GM23338 (cell line): ENCODE measurements at regions not wholly inside any gene's neighbourhood (a gene's known extent, or its start where the extent isn't known, plus 50 kb on each side); places are given as distances from the start of the nearest gene placed in this dataset.

Source experiments
- ATAC-seq: fragments of 200-7000 bp; cut with Tn5 transposase; 3 replicates; pipeline ENCODE4 v1.9.1; 2020
- DNase-seq: peaks from one replicate; pipeline ENCODE4 v3.0.0-alpha.2; 2015; ENCODE audit warnings: low spot score
- H2AFZ ChIP-seq: fragments of 200-600 bp; sonication (generic); 2 replicates; pipeline ENCODE4 v1.8.0; 2016; ENCODE audit warnings: antibody characterized with exemption, mild to moderate bottlenecking, moderate library complexity
- H3F3A ChIP-seq: fragments of 200-600 bp; sonication (generic); replicated peaks from 2 replicates; pipeline ENCODE4 v1.8.0; 2017; ENCODE audit warnings: antibody characterized with exemption, mixed run types, low read depth
- H3K27ac ChIP-seq: fragments of 200-600 bp; sonication (generic); 2 replicates; pipeline ENCODE4 v1.6.1; 2016; ENCODE audit warnings: low read depth
- H3K27me3 ChIP-seq: fragments of 200-600 bp; sonication (generic); 2 replicates; pipeline ENCODE4 v1.8.0; 2016; ENCODE audit warnings: mild to moderate bottlenecking, mixed run types, moderate library complexity; ENCODE audit not compliant: insufficient read depth
- H3K36me3 ChIP-seq: fragments of 200-600 bp; sonication (generic); 2 replicates; pipeline ENCODE4 v1.8.0; 2016; ENCODE audit warnings: mild to moderate bottlenecking; ENCODE audit not compliant: insufficient read depth
- H3K4me1 ChIP-seq: fragments of 200-600 bp; sonication (generic); 2 replicates; pipeline ENCODE4 v1.8.0; 2016; ENCODE audit warnings: mild to moderate bottlenecking, moderate library complexity; ENCODE audit not compliant: insufficient read depth
- H3K4me2 ChIP-seq: fragments of 200-600 bp; sonication (generic); 2 replicates; pipeline ENCODE4 v1.7.1; 2017; ENCODE audit warnings: mixed run types
- H3K4me3 ChIP-seq: fragments of 200-600 bp; sonication (generic); 2 replicates; pipeline ENCODE4 v1.6.1; 2016; ENCODE audit warnings: mixed run types
- H3K79me2 ChIP-seq: fragments of 200-600 bp; sonication (generic); replicated peaks from 2 replicates; pipeline ENCODE4 v1.8.0; 2017; ENCODE audit warnings: mild to moderate bottlenecking; ENCODE audit not compliant: insufficient read depth
- H3K9me2 ChIP-seq: fragments of 200-600 bp; sonication (generic); 2 replicates; pipeline ENCODE4 v1.8.0; 2017; ENCODE audit not compliant: insufficient read depth
- H4K20me1 ChIP-seq: fragments of 200-600 bp; sonication (generic); replicated peaks from 2 replicates; pipeline ENCODE4 v1.8.0; 2017; ENCODE audit warnings: mild to moderate bottlenecking; ENCODE audit not compliant: insufficient read depth
- H3K27ac Mint-ChIP-seq: 2 replicates; pipeline ENCODE4 v1.8.0; 2020; ENCODE audit warnings: inconsistent platforms, mild to moderate bottlenecking, moderate library complexity, mixed read lengths
- H3K27me3 Mint-ChIP-seq: 3 replicates; pipeline ENCODE4 v1.8.0; 2022; ENCODE audit warnings: low read depth, mild to moderate bottlenecking, moderate library complexity, mixed read lengths, inconsistent platforms; ENCODE audit not compliant: insufficient read depth, poor library complexity
- H3K36me3 Mint-ChIP-seq: 3 replicates; pipeline ENCODE4 v1.8.0; 2021; ENCODE audit warnings: low read depth, mild to moderate bottlenecking, inconsistent platforms, moderate library complexity, mixed read lengths
- H3K4me1 Mint-ChIP-seq: 3 replicates; pipeline ENCODE4 v1.8.0; 2020; ENCODE audit warnings: mild to moderate bottlenecking, inconsistent platforms, mixed read lengths
- H3K4me3 Mint-ChIP-seq: 3 replicates; pipeline ENCODE4 v1.8.0; 2021; ENCODE audit warnings: moderate library complexity, mild to moderate bottlenecking, inconsistent platforms, mixed read lengths
- H3K9me3 Mint-ChIP-seq: 3 replicates; pipeline ENCODE4 v1.8.0; 2020; ENCODE audit warnings: moderate library complexity, mild to moderate bottlenecking, inconsistent platforms, mixed read lengths
- CREB1 ChIP-seq: fragments of 250-450 bp; sonication (Bioruptor Pico); IDR thresholded peaks from 2 replicates; pipeline ENCODE4 v1.5.0; 2020; ENCODE audit warnings: low read depth, mild to moderate bottlenecking, moderate library complexity
- EZH2 ChIP-seq: fragments of 200-600 bp; sonication (generic); IDR thresholded peaks from one replicate; pipeline ENCODE4 v1.8.0; 2017; ENCODE audit warnings: antibody characterized with exemption, mild to moderate bottlenecking, low read depth; ENCODE audit not compliant: unreplicated experiment
- EZH2phosphoT487 ChIP-seq: fragments of 200-600 bp; sonication (generic); IDR thresholded peaks from one replicate; pipeline ENCODE4 v1.8.1; 2018; ENCODE audit warnings: antibody characterized with exemption; ENCODE audit not compliant: unreplicated experiment
- JUNB ChIP-seq: IDR thresholded peaks from one replicate; pipeline ENCODE4 v1.6.1; 2016; ENCODE audit warnings: antibody characterized with exemption; ENCODE audit not compliant: unreplicated experiment
- NANOG ChIP-seq: IDR thresholded peaks from 2 replicates; pipeline ENCODE4 v1.6.1; 2016; ENCODE audit warnings: antibody characterized with exemption, borderline replicate concordance
- POLR2AphosphoS5 ChIP-seq: IDR thresholded peaks from 2 replicates; pipeline ENCODE4 v1.6.1; 2016; ENCODE audit warnings: antibody characterized with exemption, low read depth
- STAT1 ChIP-seq: IDR thresholded peaks from one replicate; pipeline ENCODE4 v1.6.1; 2016; ENCODE audit warnings: antibody characterized with exemption; ENCODE audit not compliant: unreplicated experiment
- ZNF114 ChIP-seq: fragments of 250-450 bp; sonication (Bioruptor Pico); IDR thresholded peaks from 2 replicates; pipeline ENCODE4 v1.5.0; 2020; ENCODE audit warnings: mild to moderate bottlenecking, moderate library complexity
- ZNF331 ChIP-seq: fragments of 250-450 bp; sonication (Bioruptor Pico); IDR thresholded peaks from 2 replicates; pipeline ENCODE4 v1.5.0; 2020; ENCODE audit warnings: low read depth, mild to moderate bottlenecking, moderate library complexity
- TF ChIP-seq, protein P1 (sequence below): IDR thresholded peaks from one replicate; pipeline ENCODE4 v1.6.1; 2018; ENCODE audit warnings: antibody characterized with exemption; ENCODE audit not compliant: unreplicated experiment
- TF ChIP-seq, protein P2 (sequence below), 2 experiments: fragments of 200-600 bp in 1 of 2; sonication (generic) in 1 of 2; conservative IDR thresholded peaks; 2 replicates each; pipeline versions ENCODE4 v1.5.1 to v1.6.1; 2016 to 2017; ENCODE audit warnings: antibody characterized with exemption in 2 of 2, low read depth in 2 of 2, mild to moderate bottlenecking in 2 of 2, moderate library complexity in 1 of 2
- TF ChIP-seq, protein P3 (sequence below): fragments of 250-450 bp; sonication (Bioruptor Pico); IDR thresholded peaks from 2 replicates; pipeline ENCODE4 v1.5.0; 2020; ENCODE audit warnings: mild to moderate bottlenecking, moderate library complexity
- TF ChIP-seq, protein P4 (sequence below): IDR thresholded peaks from 2 replicates; pipeline ENCODE4 v1.6.1; 2016; ENCODE audit warnings: antibody characterized with exemption

DNA sequence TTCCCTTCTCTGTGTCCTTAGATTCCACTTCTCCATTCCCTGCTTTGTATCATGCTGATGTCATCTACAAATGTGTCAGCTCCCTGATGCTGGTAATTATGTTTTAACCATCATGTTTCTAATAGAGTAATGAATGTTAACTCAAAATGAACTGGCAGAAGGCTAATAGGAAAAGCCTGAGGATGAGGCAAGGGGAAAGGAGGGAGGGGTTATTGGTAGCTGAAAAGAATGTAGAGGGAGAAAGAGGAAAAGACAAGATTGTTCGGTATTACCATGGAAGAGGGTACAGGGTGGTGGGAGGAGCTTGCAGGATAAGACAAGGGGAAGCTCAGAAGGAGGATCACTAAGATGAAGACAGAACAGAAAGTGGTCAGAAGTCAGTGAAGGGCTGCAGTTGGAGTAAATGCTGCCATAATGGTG, 150.9 kb downstream of the ZC3H11B start:
- no peak for TF ChIP-seq JUNB
- no peak for TF ChIP-seq ZNF331 (CRISPR knock-in tag)
- TF ChIP-seq, protein P1, sequence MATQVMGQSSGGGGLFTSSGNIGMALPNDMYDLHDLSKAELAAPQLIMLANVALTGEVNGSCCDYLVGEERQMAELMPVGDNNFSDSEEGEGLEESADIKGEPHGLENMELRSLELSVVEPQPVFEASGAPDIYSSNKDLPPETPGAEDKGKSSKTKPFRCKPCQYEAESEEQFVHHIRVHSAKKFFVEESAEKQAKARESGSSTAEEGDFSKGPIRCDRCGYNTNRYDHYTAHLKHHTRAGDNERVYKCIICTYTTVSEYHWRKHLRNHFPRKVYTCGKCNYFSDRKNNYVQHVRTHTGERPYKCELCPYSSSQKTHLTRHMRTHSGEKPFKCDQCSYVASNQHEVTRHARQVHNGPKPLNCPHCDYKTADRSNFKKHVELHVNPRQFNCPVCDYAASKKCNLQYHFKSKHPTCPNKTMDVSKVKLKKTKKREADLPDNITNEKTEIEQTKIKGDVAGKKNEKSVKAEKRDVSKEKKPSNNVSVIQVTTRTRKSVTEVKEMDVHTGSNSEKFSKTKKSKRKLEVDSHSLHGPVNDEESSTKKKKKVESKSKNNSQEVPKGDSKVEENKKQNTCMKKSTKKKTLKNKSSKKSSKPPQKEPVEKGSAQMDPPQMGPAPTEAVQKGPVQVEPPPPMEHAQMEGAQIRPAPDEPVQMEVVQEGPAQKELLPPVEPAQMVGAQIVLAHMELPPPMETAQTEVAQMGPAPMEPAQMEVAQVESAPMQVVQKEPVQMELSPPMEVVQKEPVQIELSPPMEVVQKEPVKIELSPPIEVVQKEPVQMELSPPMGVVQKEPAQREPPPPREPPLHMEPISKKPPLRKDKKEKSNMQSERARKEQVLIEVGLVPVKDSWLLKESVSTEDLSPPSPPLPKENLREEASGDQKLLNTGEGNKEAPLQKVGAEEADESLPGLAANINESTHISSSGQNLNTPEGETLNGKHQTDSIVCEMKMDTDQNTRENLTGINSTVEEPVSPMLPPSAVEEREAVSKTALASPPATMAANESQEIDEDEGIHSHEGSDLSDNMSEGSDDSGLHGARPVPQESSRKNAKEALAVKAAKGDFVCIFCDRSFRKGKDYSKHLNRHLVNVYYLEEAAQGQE: no peak
- no peak for TF ChIP-seq EZH2phosphoT487
- TF ChIP-seq, protein P2, sequence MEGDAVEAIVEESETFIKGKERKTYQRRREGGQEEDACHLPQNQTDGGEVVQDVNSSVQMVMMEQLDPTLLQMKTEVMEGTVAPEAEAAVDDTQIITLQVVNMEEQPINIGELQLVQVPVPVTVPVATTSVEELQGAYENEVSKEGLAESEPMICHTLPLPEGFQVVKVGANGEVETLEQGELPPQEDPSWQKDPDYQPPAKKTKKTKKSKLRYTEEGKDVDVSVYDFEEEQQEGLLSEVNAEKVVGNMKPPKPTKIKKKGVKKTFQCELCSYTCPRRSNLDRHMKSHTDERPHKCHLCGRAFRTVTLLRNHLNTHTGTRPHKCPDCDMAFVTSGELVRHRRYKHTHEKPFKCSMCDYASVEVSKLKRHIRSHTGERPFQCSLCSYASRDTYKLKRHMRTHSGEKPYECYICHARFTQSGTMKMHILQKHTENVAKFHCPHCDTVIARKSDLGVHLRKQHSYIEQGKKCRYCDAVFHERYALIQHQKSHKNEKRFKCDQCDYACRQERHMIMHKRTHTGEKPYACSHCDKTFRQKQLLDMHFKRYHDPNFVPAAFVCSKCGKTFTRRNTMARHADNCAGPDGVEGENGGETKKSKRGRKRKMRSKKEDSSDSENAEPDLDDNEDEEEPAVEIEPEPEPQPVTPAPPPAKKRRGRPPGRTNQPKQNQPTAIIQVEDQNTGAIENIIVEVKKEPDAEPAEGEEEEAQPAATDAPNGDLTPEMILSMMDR (conservative IDR thresholded peaks at IDR 0.05; ENCODE audit: low read depth in 2 of 2): no peak
- TF ChIP-seq NANOG: no peak
- TF ChIP-seq ZNF114 (CRISPR knock-in tag): no peak
- no peak for TF ChIP-seq CREB1 (CRISPR knock-in tag)
- TF ChIP-seq POLR2AphosphoS5: no peak
- TF ChIP-seq, protein P3, sequence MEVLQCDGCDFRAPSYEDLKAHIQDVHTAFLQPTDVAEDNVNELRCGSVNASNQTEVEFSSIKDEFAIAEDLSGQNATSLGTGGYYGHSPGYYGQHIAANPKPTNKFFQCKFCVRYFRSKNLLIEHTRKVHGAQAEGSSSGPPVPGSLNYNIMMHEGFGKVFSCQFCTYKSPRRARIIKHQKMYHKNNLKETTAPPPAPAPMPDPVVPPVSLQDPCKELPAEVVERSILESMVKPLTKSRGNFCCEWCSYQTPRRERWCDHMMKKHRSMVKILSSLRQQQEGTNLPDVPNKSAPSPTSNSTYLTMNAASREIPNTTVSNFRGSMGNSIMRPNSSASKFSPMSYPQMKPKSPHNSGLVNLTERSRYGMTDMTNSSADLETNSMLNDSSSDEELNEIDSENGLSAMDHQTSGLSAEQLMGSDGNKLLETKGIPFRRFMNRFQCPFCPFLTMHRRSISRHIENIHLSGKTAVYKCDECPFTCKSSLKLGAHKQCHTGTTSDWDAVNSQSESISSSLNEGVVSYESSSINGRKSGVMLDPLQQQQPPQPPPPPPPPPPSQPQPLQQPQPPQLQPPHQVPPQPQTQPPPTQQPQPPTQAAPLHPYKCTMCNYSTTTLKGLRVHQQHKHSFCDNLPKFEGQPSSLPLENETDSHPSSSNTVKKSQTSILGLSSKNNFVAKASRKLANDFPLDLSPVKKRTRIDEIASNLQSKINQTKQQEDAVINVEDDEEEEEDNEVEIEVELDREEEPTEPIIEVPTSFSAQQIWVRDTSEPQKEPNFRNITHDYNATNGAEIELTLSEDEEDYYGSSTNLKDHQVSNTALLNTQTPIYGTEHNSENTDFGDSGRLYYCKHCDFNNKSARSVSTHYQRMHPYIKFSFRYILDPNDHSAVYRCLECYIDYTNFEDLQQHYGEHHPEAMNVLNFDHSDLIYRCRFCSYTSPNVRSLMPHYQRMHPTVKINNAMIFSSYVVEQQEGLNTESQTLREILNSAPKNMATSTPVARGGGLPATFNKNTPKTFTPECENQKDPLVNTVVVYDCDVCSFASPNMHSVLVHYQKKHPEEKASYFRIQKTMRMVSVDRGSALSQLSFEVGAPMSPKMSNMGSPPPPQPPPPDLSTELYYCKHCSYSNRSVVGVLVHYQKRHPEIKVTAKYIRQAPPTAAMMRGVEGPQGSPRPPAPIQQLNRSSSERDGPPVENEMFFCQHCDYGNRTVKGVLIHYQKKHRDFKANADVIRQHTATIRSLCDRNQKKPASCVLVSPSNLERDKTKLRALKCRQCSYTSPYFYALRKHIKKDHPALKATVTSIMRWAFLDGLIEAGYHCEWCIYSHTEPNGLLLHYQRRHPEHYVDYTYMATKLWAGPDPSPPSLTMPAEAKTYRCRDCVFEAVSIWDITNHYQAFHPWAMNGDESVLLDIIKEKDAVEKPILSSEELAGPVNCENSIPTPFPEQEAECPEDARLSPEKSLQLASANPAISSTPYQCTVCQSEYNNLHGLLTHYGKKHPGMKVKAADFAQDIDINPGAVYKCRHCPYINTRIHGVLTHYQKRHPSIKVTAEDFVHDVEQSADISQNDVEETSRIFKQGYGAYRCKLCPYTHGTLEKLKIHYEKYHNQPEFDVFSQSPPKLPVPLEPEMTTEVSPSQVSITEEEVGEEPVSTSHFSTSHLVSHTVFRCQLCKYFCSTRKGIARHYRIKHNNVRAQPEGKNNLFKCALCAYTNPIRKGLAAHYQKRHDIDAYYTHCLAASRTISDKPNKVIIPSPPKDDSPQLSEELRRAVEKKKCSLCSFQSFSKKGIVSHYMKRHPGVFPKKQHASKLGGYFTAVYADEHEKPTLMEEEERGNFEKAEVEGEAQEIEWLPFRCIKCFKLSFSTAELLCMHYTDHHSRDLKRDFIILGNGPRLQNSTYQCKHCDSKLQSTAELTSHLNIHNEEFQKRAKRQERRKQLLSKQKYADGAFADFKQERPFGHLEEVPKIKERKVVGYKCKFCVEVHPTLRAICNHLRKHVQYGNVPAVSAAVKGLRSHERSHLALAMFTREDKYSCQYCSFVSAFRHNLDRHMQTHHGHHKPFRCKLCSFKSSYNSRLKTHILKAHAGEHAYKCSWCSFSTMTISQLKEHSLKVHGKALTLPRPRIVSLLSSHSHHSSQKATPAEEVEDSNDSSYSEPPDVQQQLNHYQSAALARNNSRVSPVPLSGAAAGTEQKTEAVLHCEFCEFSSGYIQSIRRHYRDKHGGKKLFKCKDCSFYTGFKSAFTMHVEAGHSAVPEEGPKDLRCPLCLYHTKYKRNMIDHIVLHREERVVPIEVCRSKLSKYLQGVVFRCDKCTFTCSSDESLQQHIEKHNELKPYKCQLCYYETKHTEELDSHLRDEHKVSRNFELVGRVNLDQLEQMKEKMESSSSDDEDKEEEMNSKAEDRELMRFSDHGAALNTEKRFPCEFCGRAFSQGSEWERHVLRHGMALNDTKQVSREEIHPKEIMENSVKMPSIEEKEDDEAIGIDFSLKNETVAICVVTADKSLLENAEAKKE (CRISPR knock-in tag): no peak
- TF ChIP-seq, protein P4, sequence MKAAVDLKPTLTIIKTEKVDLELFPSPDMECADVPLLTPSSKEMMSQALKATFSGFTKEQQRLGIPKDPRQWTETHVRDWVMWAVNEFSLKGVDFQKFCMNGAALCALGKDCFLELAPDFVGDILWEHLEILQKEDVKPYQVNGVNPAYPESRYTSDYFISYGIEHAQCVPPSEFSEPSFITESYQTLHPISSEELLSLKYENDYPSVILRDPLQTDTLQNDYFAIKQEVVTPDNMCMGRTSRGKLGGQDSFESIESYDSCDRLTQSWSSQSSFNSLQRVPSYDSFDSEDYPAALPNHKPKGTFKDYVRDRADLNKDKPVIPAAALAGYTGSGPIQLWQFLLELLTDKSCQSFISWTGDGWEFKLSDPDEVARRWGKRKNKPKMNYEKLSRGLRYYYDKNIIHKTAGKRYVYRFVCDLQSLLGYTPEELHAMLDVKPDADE: no peak
- TF ChIP-seq EZH2: no peak
- TF ChIP-seq STAT1: no peak
- H3K36me3 ChIP-seq: no peaks in the 10 kb centered on the region
- H3K27ac ChIP-seq: no peak overlapping the region
- no peaks in the 10 kb centered on the region for H3K9me2 ChIP-seq
- DNase-seq (no peak), ATAC-seq (no peak)
- Mint-ChIP-seq H3K36me3 (no peaks in the 10 kb centered on the region), H3K4me3 (no peak overlapping the region), H3K4me1 (no peaks in the 10 kb centered on the region), H3K27me3 (peaks cover 2% of the 10 kb centered on the region), H3K27ac (no peak overlapping the region), H3K9me3 (no peaks in the 10 kb centered on the region)
- H3K79me2 ChIP-seq: no peaks in the 10 kb centered on the region
- H3K27me3 ChIP-seq: no peaks in the 10 kb centered on the region
- no peaks in the 10 kb centered on the region for H3F3A ChIP-seq
- no peak overlapping the region for H2AFZ ChIP-seq
- H3K4me1 ChIP-seq: no peaks in the 10 kb centered on the region
- no peak overlapping the region for H3K4me3 ChIP-seq
- H3K4me2 ChIP-seq: no peak overlapping the region
- no peaks in the 10 kb centered on the region for H4K20me1 ChIP-seq
